H54 (cell line): ENCODE measurements at regions not wholly inside any gene's neighbourhood (a gene's known extent, or its start where the extent isn't known, plus 50 kb on each side); places are given as distances from the start of the nearest gene placed in this dataset.
"Not testable (repeated sequence)": the region's sequence is repeated elsewhere in the genome, so short reads cannot be mapped to it uniquely, and the experiment has no call there.

ENCODE experiments used
- DNase-seq: peaks from one replicate; pipeline ENCODE4 v3.0.0; 2011; ENCODE audit warnings: low spot score, mixed read lengths; ENCODE audit not compliant: insufficient read length
- FAIRE-seq: peaks from 3 replicates; lab custom pipeline; 2011; peaks lifted over from hg19 to GRCh38; lab: Jason Lieb, UNC
- POLR2A ChIP-seq: IDR thresholded peaks from 2 replicates; pipeline ENCODE4 v1.6.1; 2011; ENCODE audit warnings: low read depth, mild to moderate bottlenecking, low read length

GRCh38 chr18:10142496-10143160, 228.8 kb downstream of the VAPA start:
- DNase-seq (no peak), FAIRE-seq (no peak)
- no peak for TF ChIP-seq POLR2A

DNA sequence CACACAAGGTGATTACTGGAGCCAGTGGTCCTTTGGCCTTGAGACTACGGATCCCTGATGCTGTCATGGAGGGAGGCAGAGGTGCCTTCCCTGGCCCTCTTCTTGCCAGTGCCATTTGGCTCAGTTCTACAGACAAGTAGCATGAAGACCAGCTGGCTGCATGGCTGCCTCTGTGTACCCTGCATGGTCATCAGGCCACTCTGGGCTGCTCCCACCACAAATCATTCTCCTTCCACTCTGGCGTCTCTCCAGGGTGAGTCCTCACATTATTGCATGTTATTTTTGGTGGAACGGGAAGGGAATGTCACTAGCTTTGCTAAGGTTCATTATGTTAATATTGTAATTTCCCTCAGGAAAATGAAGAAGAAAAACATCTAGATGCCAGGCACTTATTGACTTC, 229.8 kb downstream of the VAPA start:
- DNase-seq (no peak), FAIRE-seq (no peak)
- TF ChIP-seq POLR2A, result no peak

- FAIRE-seq (no peak), DNase-seq (no peak)
- no peak for TF ChIP-seq POLR2A
These were observed 231.7 kb downstream of the VAPA start for GRCh38 chr18:10145546-10145945.

DNA sequence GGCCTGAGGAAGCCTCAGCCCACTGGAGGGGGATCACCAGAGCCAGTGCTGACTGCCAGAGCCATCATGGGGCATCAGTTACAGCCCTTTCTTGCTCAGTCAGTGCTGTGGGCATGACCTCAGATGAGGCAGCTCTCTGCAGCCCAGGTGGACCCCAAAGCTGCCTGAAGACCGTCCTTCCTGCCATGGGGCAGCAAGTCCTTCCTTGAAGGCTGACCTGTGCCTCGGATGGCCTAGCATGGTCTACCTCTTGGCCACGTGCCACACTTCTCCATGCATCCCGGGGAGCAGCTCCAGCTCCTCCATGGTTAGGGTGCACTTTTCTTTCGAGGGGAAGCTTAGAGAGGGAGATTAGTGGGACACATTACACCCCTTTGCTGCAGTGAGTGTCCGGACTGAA, 233.4 kb downstream of the VAPA start:
- FAIRE-seq (no peak), DNase-seq (no peak)
- no peak for TF ChIP-seq POLR2A

DNA sequence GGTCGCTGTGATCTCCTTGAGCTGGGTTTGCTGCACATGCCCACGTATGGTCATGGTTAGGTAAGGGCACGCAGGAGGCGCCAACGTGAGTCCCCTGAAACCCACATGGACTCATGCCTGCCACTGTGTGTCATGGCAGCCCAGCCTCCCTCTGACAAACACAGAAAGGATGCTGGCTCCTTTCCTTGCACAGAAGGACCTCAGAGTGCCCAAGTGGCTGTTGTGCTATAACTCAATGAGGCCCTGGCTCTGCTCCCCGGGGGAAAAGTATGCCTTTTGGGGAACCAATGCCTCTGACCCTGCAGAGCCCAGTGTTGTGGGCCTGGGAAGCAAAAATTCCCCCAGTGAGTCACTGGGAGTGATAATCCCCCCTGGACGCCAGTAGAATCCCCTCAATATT, 233.9 kb downstream of the VAPA start:
- FAIRE-seq, result no peak
- TF ChIP-seq POLR2A, result no peak
- no peak for DNase-seq

DNA sequence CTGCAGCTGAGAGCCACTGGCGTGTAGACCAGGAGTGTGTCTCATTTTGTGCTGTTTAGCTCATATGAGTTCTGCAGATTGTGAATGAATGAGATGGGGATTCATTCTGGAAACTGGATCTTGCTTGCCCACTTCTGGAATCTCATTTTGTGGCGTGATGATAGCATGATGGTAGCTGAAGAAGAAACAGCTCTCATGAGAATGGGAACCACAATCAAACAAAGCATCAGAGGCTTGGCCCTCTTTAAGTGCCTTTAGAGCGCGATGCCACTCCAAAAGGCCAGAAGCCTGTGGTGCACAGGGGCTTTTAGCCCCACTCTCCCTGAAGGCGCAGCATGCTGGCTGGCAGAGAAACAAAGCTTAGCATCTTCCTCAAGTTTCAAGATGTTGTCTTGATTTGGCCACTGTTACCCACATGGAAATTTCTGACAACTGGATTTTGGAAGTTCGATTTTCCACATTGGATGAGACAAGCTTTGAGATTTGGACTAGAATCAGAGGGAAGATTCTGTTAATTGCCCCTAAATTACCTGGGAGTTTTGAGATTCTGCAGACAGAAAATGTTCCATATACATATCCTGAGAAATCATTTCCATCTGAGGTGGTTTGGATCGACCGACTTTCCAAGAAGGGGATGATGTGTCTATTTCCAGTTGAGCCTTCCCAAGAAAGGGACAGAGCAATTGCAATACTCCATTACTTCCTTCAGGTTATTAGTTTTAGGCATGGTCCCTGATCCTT, 234.5 kb downstream of the VAPA start:
- no peak for FAIRE-seq
- DNase-seq, result no peak
- no peak for TF ChIP-seq POLR2A

DNA sequence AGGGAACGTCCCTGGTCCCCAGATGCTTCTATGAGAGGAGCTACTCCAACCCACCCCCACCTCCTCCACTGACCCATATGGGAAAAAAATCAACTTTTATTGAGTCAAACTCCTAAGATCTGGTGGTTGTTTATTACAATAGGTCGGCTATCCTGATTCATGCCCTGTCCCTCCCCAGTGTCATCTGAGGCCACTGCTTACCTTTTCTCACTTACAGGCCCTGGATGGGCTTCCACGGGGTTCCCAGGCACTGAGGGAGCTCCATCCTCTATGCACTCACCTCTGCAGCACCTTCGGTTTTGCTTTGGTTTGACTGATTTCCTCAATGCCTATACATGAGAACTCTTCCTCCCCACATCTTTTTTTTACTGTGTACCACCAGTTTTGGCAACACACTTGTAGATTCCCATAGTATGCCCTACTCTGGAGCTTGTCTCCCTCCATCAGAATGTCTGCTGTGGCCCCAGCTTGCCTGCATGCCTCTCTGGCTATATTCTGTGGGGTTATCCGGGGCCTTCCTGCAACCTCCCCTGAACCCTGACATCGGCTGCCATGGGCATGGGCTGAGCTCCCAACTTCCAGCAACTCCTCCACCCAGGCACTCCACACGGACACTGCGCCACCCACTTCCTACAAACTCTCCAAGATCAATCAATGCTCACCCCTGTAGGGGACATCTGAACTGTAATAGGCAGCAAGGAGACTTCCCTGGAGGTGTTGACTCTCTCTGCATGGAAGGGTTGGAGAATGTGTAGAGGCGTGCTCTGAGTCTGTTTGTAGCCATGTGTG, 236.1 kb downstream of the VAPA start:
- DNase-seq (no peak), FAIRE-seq (no peak)
- no peak for TF ChIP-seq POLR2A

GRCh38 chr18:10150576-10150975, 236.8 kb downstream of the VAPA start:
- not testable (repeated sequence) for FAIRE-seq, DNase-seq

DNA sequence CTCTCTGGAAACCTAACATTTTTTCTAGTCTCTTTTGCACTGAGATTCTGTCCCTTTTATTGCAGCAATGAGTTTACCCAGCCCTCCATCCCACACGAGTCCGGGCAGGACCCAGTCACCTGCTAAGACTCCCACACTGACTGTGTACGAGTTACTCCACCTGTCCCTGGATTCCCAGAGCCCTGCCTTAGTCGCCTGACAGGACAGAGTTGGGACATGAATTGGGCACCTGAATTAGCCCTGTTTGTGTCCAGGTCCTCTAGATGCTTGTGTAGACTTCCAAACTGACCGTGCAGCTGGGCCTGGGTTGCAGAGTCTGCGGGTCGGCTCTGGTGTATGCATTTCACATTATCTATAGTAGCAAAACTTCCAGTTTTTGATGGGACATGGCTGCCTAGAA, 238.7 kb downstream of the VAPA start:
- DNase-seq (no peak), FAIRE-seq (no peak)
- no peak for TF ChIP-seq POLR2A

DNA sequence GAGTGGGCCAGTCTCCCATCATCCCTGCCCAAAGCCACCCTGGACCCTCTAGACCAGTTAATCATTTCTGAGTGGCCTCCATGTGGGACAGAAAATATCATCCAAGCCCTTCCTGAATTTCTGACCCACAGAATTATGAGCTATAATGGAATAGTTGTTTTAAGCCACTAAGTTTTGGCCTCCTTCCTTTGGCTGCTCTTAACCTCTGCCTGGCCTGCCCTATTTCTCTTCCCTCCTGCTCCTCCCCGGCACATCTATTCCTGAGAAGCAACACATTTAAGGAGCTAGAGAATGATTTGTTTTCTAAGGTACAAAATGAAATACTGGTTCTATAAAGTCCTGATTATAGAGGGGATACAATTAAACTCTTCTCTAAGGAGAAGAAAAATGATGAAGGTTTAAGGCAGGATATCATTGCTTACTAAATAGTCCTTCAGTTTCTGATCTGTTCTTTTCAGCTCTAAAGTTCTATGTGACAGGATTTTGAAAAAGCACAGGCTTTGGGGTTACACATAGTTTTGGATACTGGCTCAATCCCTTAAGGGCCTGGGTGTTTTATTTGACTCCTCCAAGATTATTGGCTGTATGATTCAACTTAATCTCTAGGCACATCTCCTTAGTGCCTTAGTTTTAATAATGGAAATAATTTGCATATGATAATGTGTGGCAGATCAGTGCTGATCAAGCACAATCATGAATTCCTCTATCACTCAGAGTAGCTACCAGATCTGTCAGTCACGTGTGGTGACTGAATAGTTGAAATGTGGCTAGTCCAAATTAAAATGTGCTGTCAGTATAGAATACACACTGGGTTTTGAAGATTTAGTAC, 240.3 kb downstream of the VAPA start:
- no peak for FAIRE-seq
- no peak for TF ChIP-seq POLR2A
- DNase-seq, result no peak

DNA sequence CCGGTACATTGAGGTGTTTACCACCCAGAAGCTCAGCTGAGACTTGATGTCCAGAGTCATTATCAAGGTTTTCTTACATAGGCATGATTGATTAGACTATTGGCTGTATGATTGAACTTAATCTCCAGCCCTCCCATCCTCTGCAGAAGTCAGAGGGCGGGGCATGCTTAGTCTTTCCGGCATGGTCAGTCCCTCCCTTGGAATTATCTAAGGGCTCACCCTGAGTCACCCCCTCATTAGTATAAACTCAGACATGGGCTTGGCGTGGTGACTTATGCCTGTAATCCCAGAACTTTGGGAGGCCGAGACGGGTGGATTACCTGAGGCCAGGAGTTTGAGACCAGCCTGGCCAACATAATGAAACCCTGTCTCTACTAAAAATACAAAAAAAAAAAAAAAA, 243.9 kb downstream of the VAPA start:
- no peak for TF ChIP-seq POLR2A
- no peak for DNase-seq
- FAIRE-seq, result no peak

DNA sequence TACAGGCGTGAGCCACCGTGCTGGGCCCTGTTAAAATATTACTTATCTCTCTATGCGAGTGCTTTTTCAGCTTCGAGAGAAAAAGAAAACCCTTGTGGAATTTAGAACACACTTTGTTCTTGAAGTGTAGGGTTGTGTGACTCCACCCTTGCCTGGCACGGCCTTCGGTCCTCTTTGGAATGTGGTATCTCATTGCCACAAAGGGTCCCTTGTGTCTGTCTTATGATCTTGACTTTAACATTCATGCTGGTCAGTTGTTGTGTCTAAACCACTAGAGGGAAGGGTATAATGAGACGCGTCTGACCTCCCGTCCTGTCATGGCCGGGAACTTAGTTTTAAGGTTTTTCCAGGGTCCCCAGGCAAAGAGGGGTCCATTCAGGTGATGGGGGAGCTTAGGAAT, 246.4 kb downstream of the VAPA start:
- no peak for FAIRE-seq
- DNase-seq, result no peak
- no peak for TF ChIP-seq POLR2A

GRCh38 chr18:10161315-10161714, 247.5 kb downstream of the VAPA start:
- TF ChIP-seq POLR2A, result no peak
- DNase-seq (no peak), FAIRE-seq (no peak)
